Natural killer cell (primary cell): ENCODE measurements at regions not wholly inside any gene's neighbourhood (a gene's known extent, or its start where the extent isn't known, plus 50 kb on each side); places are given as distances from the start of the nearest gene placed in this dataset.

Source experiments
- ATAC-seq, 3 donors: fragments of 150-1000 bp in 2 of 3; fragments of 200-7000 bp in 1 of 3; cut with Tn5 transposase; 1 replicate in 1 of 3; 2 replicates in 2 of 3; pipeline ENCODE4 v1.10.0; 2021; ENCODE audit warnings: mild to moderate bottlenecking in 2 of 3, moderate library complexity in 2 of 3
- DNase-seq, 2 donors: peaks; one replicate each; pipeline versions ENCODE4 v3.0.0 to v3.0.0-alpha.2; 2013 to 2021; ENCODE audit warnings: mixed read lengths in 1 of 2
- H3K27ac ChIP-seq: one replicate; pipeline ENCODE4 v1.5.1; 2013; ENCODE audit warnings: mild to moderate bottlenecking, low read length
- H3K27me3 ChIP-seq: one replicate; pipeline ENCODE4 v1.6.1; 2013; ENCODE audit warnings: low read length; ENCODE audit not compliant: control insufficient read depth, insufficient read depth
- H3K36me3 ChIP-seq: one replicate; pipeline ENCODE4 v1.6.1; 2013; ENCODE audit warnings: low read length; ENCODE audit not compliant: control insufficient read depth, insufficient read depth
- H3K4me1 ChIP-seq: one replicate; pipeline ENCODE4 v1.6.1; 2013; ENCODE audit warnings: low read length; ENCODE audit not compliant: control insufficient read depth, insufficient read depth
- H3K4me3 ChIP-seq: one replicate; pipeline ENCODE4 v1.5.1; 2013; ENCODE audit warnings: low read length
- H3K9me3 ChIP-seq: one replicate; pipeline ENCODE4 v1.6.1; 2013; ENCODE audit warnings: low read length; ENCODE audit not compliant: control insufficient read depth, insufficient read depth
- H3K27ac Mint-ChIP-seq, 2 donors: one replicate each; pipeline ENCODE4 v1.8.0; 2022; ENCODE audit warnings: mild to moderate bottlenecking in 2 of 2, mixed read lengths in 2 of 2, moderate library complexity in 1 of 2
- H3K27me3 Mint-ChIP-seq, 2 donors: one replicate each; pipeline ENCODE4 v1.8.0; 2022; ENCODE audit warnings: low read depth in 2 of 2, mixed read lengths in 2 of 2
- H3K36me3 Mint-ChIP-seq: one replicate; pipeline ENCODE4 v1.8.0; 2022; ENCODE audit warnings: mixed read lengths
- H3K4me1 Mint-ChIP-seq, 2 donors: one replicate each; pipeline ENCODE4 v1.8.0; 2022; ENCODE audit warnings: mixed read lengths in 2 of 2
- H3K4me3 Mint-ChIP-seq: one replicate; pipeline ENCODE4 v1.8.0; 2022; ENCODE audit warnings: mild to moderate bottlenecking, moderate library complexity, mixed read lengths
- H3K9me3 Mint-ChIP-seq, 2 donors: one replicate each; pipeline ENCODE4 v1.8.0; 2022; ENCODE audit warnings: mixed read lengths in 2 of 2
- CTCF ChIP-seq: fragments of 200-600 bp; IDR thresholded peaks from one replicate; pipeline ENCODE4 v1.8.0; 2022; ENCODE audit warnings: antibody characterized with exemption
- WGBS: methylation state at CpG from one replicate; pipeline ENCODE4 v1.1.7; 2013; ENCODE audit warnings: missing lambda C conversion rate; ENCODE audit not compliant: insufficient coverage; 5-methylcytosine and 5-hydroxymethylcytosine counted together
- intact Hi-C: fragments of 100-400 bp; cut with micrococcal nuclease; formaldehyde crosslinking; loops from one replicate; pipeline ENCODE4 v1.14.2; 2022

- intact Hi-C loops = no loop called here
- ATAC-seq (no peak), DNase-seq (no peak)
- Histone ChIP-seq H3K36me3 (no peaks in the 10 kb centered on the region), H3K9me3 (no peaks in the 10 kb centered on the region), H3K4me1 (no peaks in the 10 kb centered on the region), H3K27me3 (no peaks in the 10 kb centered on the region), H3K4me3 (no peak overlapping the region), H3K27ac (no peak overlapping the region)
- 90% methylated on average over 4 of the region's 7 CpGs for WGBS
- TF ChIP-seq CTCF = no peak
- Mint-ChIP-seq H3K36me3 (no peaks in the 10 kb centered on the region), H3K9me3 (peaks cover 0 to 6% of the 10 kb centered on the region in 2 donors), H3K27me3 (peaks cover 0 to 6% of the 10 kb centered on the region in 2 donors), H3K4me1 (peaks cover 9 to 16% of the 10 kb centered on the region in 2 donors), H3K27ac (no peak overlapping the region), H3K4me3 (no peak overlapping the region)
These were observed 211.0 kb downstream of the NEBL start for GRCh38 chr10:20686015-20686635.

GRCh38 chr10:20685462-20685861 is 211.6 kb downstream of the NEBL start:
- Histone ChIP-seq H3K27ac (no peak overlapping the region), H3K36me3 (no peaks in the 10 kb centered on the region), H3K9me3 (peaks cover 1% of the 10 kb centered on the region), H3K4me3 (no peak overlapping the region), H3K27me3 (no peaks in the 10 kb centered on the region), H3K4me1 (no peaks in the 10 kb centered on the region)
- no peak overlapping the region for H3K27ac Mint-ChIP-seq
- H3K27me3 Mint-ChIP-seq = no peaks in the 10 kb centered on the region
- 96% methylated on average over 7 of the region's 8 CpGs for WGBS
- H3K4me3 Mint-ChIP-seq = no peak overlapping the region
- H3K4me1 Mint-ChIP-seq = peaks cover 9 to 16% of the 10 kb centered on the region in 2 donors
- ATAC-seq (no peak), DNase-seq (no peak)
- peaks cover 0 to 6% of the 10 kb centered on the region in 2 donors for H3K9me3 Mint-ChIP-seq
- intact Hi-C loops = no loop called here
- H3K36me3 Mint-ChIP-seq = no peaks in the 10 kb centered on the region
- no peak for TF ChIP-seq CTCF

- ATAC-seq (no peak), DNase-seq (no peak)
- no peaks in the 10 kb centered on the region for H3K27me3 ChIP-seq
- Mint-ChIP-seq H3K36me3 (no peaks in the 10 kb centered on the region), H3K27me3 (no peaks in the 10 kb centered on the region), H3K4me3 (no peak overlapping the region), H3K9me3 (peaks cover 0 to 6% of the 10 kb centered on the region in 2 donors), H3K4me1 (peaks cover 9 to 16% of the 10 kb centered on the region in 2 donors), H3K27ac (peak overlapping the region in 1 of 2 donors; percentile 0)
- H3K27ac ChIP-seq = no peak overlapping the region
- no peak for TF ChIP-seq CTCF
- H3K9me3 ChIP-seq = peaks cover 3% of the 10 kb centered on the region
- H3K4me3 ChIP-seq = no peak overlapping the region
- H3K4me1 ChIP-seq = no peaks in the 10 kb centered on the region
- intact Hi-C loops = no loop called here
- no peaks in the 10 kb centered on the region for H3K36me3 ChIP-seq
These were observed 213.8 kb downstream of the NEBL start for GRCh38 chr10:20683345-20683744.

- H3K27me3 Mint-ChIP-seq = no peaks in the 10 kb centered on the region
- intact Hi-C loops = no loop called here
- no peak overlapping the region for H3K27ac ChIP-seq
- no peak for TF ChIP-seq CTCF
- H3K9me3 Mint-ChIP-seq = peaks cover 0 to 6% of the 10 kb centered on the region in 2 donors
- H3K4me3 ChIP-seq = no peak overlapping the region
- H3K4me1 Mint-ChIP-seq = peaks cover 9 to 16% of the 10 kb centered on the region in 2 donors
- no peaks in the 10 kb centered on the region for H3K36me3 ChIP-seq
- no peak overlapping the region for H3K4me3 Mint-ChIP-seq
- peaks cover 3% of the 10 kb centered on the region for H3K9me3 ChIP-seq
- ATAC-seq (peak in 1 of 3 donors; percentile 57), DNase-seq (no peak)
- no peaks in the 10 kb centered on the region for H3K27me3 ChIP-seq
- 57% methylated on average over 1 of the region's 3 CpGs for WGBS
- no peaks in the 10 kb centered on the region for H3K36me3 Mint-ChIP-seq
- peak overlapping the region in 1 of 2 donors; percentile 0 for H3K27ac Mint-ChIP-seq
- H3K4me1 ChIP-seq = no peaks in the 10 kb centered on the region
These were observed 214.3 kb downstream of the NEBL start for GRCh38 chr10:20682782-20683181.
